NT2/D1 (cell line): ENCODE measurements at regions not wholly inside any gene's neighbourhood (a gene's known extent, or its start where the extent isn't known, plus 50 kb on each side); places are given as distances from the start of the nearest gene placed in this dataset.

Experiments
- SUZ12 ChIP-seq: IDR thresholded peaks from 2 replicates; pipeline ENCODE4 v1.6.1; 2011; ENCODE audit not compliant: insufficient read length, insufficient read depth; ENCODE audit errors: extremely low read depth
- ZNF274 ChIP-seq: IDR thresholded peaks from 2 replicates; pipeline ENCODE4 v1.6.1; 2011; ENCODE audit warnings: mild to moderate bottlenecking, low read depth, low read length

- TF ChIP-seq ZNF274 (no peak), SUZ12 (no peak)
Observed at GRCh38 chr6:113385020-113385431, 472.1 kb upstream of the MARCKS start.
